B cell (primary cell): ENCODE measurements at regions not wholly inside any gene's neighbourhood (a gene's known extent, or its start where the extent isn't known, plus 50 kb on each side); places are given as distances from the start of the nearest gene placed in this dataset.
"Not testable (repeated sequence)": the region's sequence is repeated elsewhere in the genome, so short reads cannot be mapped to it uniquely, and the experiment has no call there.

Source experiments
- ATAC-seq: fragments of 200-7000 bp; cut with Tn5 transposase; one replicate; pipeline ENCODE4 v1.10.0; 2021; ENCODE audit warnings: low read depth, mild to moderate bottlenecking, moderate number of reproducible peaks, moderate library complexity
- CTCF ChIA-PET: fragments of 350-600 bp; sonication (Branson Sonifier 250); formaldehyde crosslinking; loops from one replicate; lab custom pipeline; 2021; ENCODE audit warnings: antibody characterized with exemption, inconsistent platforms; lab: Charles Lee
- POLR2A ChIA-PET: fragments of 350-600 bp; sonication (Branson Sonifier 250); formaldehyde crosslinking; loops from one replicate; lab custom pipeline; 2021; ENCODE audit warnings: antibody characterized with exemption; lab: Charles Lee
- DNase-seq: peaks from one replicate; pipeline ENCODE4 v3.0.0; 2013
- H2AFZ ChIP-seq: 2 replicates; pipeline ENCODE4 v1.6.1; 2012; ENCODE audit warnings: mild to moderate bottlenecking, low read depth, low read length; ENCODE audit not compliant: insufficient read depth, poor library complexity, severe bottlenecking
- H3K27ac ChIP-seq, 2 donors: 1 replicate in 1 of 2; 2 replicates in 1 of 2; pipeline ENCODE4 v1.5.1; 2012 to 2013; ENCODE audit warnings: low read length in 2 of 2, mild to moderate bottlenecking in 2 of 2, moderate library complexity in 1 of 2
- H3K27me3 ChIP-seq, 4 experiments: fragments of 200-600 bp in 1 of 4; sonication (generic) in 1 of 4; replicated peaks in 1 of 4; 1 replicate in 2 of 4; 2 replicates in 2 of 4; pipeline versions ENCODE4 v1.6.1 to v1.7.0; 2013 to 2016; ENCODE audit warnings: low read length in 3 of 4, mild to moderate bottlenecking in 2 of 4, mixed read lengths in 1 of 4, moderate library complexity in 1 of 4; ENCODE audit not compliant: insufficient read depth in 4 of 4, control insufficient read depth in 3 of 4; ENCODE audit errors: control extremely low read depth in 1 of 4
- H3K36me3 ChIP-seq, 2 experiments: replicated peaks in 1 of 2; 1 replicate in 1 of 2; 2 replicates in 1 of 2; pipeline versions ENCODE4 v1.6.1 to v1.7.1; 2013; ENCODE audit warnings: low read length in 1 of 2; ENCODE audit not compliant: insufficient read depth in 2 of 2, control insufficient read depth in 1 of 2; ENCODE audit errors: control extremely low read depth in 1 of 2, extremely low read depth in 1 of 2
- H3K4me1 ChIP-seq, 2 donors: fragments of 200-600 bp in 1 of 2; sonication (generic) in 1 of 2; 1 replicate in 1 of 2; 2 replicates in 1 of 2; pipeline versions ENCODE4 v1.5.1 to v1.6.1; 2013 to 2017; ENCODE audit warnings: low read length in 2 of 2; ENCODE audit not compliant: control insufficient read depth in 2 of 2, insufficient read depth in 2 of 2
- H3K4me2 ChIP-seq: replicated peaks from 2 replicates; pipeline ENCODE3; 2012; ENCODE audit warnings: mild to moderate bottlenecking, low read depth, low read length; ENCODE audit not compliant: poor library complexity, severe bottlenecking
- H3K4me3 ChIP-seq, 5 experiments: fragments of 200-600 bp in 1 of 5; sonication (generic) in 1 of 5; 1 replicate in 3 of 5; 2 replicates in 2 of 5; pipeline versions ENCODE4 v1.5.1 to v1.7.0; 2011 to 2016; ENCODE audit warnings: low read length in 4 of 5, mild to moderate bottlenecking in 4 of 5, low read depth in 2 of 5, control low read depth in 1 of 5, moderate library complexity in 1 of 5; ENCODE audit not compliant: insufficient read depth in 1 of 5; ENCODE audit errors: control extremely low read depth in 1 of 5, extremely low read depth in 1 of 5
- H3K79me2 ChIP-seq: fragments of 200-600 bp; sonication (generic); one replicate; pipeline ENCODE4 v1.6.0; 2016; ENCODE audit warnings: low read length; ENCODE audit not compliant: control insufficient read depth, insufficient read depth
- H3K9ac ChIP-seq: fragments of 200-600 bp; sonication (generic); 2 replicates; pipeline ENCODE4 v1.6.1; 2017; ENCODE audit warnings: mild to moderate bottlenecking, low read length, moderate library complexity
- H3K9me3 ChIP-seq, 3 donors: one replicate each; pipeline versions ENCODE4 v1.6.1 to v1.7.1; 2013; ENCODE audit warnings: low read length in 2 of 3; ENCODE audit not compliant: control insufficient read depth in 2 of 3, insufficient read depth in 1 of 3; ENCODE audit errors: control extremely low read depth in 1 of 3
- H4K20me1 ChIP-seq: 2 replicates; pipeline ENCODE4 v1.6.0; 2012; ENCODE audit warnings: mild to moderate bottlenecking, low read length; ENCODE audit not compliant: insufficient read depth, control insufficient read depth, poor library complexity, severe bottlenecking
- H3K27ac Mint-ChIP-seq: one replicate; pipeline ENCODE4 v1.8.0; 2021; ENCODE audit warnings: mixed read lengths
- H3K27me3 Mint-ChIP-seq: one replicate; pipeline ENCODE4 v1.8.0; 2021; ENCODE audit warnings: mixed read lengths
- H3K4me1 Mint-ChIP-seq: one replicate; pipeline ENCODE4 v1.8.0; 2021; ENCODE audit warnings: mixed read lengths
- H3K4me3 Mint-ChIP-seq: one replicate; pipeline ENCODE4 v1.8.0; 2021; ENCODE audit warnings: mixed read lengths
- H3K9me3 Mint-ChIP-seq: one replicate; pipeline ENCODE4 v1.8.0; 2022; ENCODE audit warnings: mixed read lengths; ENCODE audit not compliant: insufficient read depth
- CTCF ChIP-seq: fragments of 200-600 bp; IDR thresholded peaks from one replicate; pipeline ENCODE4 v1.8.0; 2022; ENCODE audit warnings: antibody characterized with exemption, mild to moderate bottlenecking
- EZH2 ChIP-seq: IDR thresholded peaks from 2 replicates; pipeline ENCODE4 v1.6.1; 2012; ENCODE audit warnings: borderline replicate concordance, low read depth, mild to moderate bottlenecking, moderate library complexity, low read length; ENCODE audit not compliant: insufficient read depth, poor library complexity, severe bottlenecking
- WGBS: methylation state at CpG from one replicate; pipeline ENCODE4 v1.1.5; 2013; ENCODE audit warnings: missing lambda C conversion rate; ENCODE audit not compliant: insufficient coverage; 5-methylcytosine and 5-hydroxymethylcytosine counted together
- intact Hi-C: fragments of 100-400 bp; cut with micrococcal nuclease; formaldehyde crosslinking; loops from one replicate; pipeline ENCODE4 v1.10.0; 2022

- ChIA-PET POLR2A (no interaction called here), CTCF (no interaction called here)
- Mint-ChIP-seq H3K27ac (peak overlapping the region; percentile 5), H3K4me3 (no peak overlapping the region), H3K27me3 (no peaks in the 10 kb centered on the region), H3K4me1 (peaks cover 14% of the 10 kb centered on the region), H3K9me3 (no peaks in the 10 kb centered on the region)
- Histone ChIP-seq H4K20me1 (no peaks in the 10 kb centered on the region), H2AFZ (no peak overlapping the region), H3K27me3 (no peaks in the 10 kb centered on the region), H3K79me2 (no peaks in the 10 kb centered on the region), H3K4me3 (no peak overlapping the region), H3K4me2 (no peak overlapping the region), H3K36me3 (no peaks in the 10 kb centered on the region), H3K27ac (no peak overlapping the region), H3K9me3 (no peaks in the 10 kb centered on the region), H3K4me1 (peaks cover 0 to 3% of the 10 kb centered on the region in 2 donors), H3K9ac (no peak overlapping the region)
- DNase-seq (peak; percentile 9), ATAC-seq (no peak)
- no CpG with 5 or more reads among the region's 3 CpGs for WGBS
- intact Hi-C loops: no loop called here
- no peak for TF ChIP-seq CTCF
- no peak for TF ChIP-seq EZH2
Measured at GRCh38 chrX:114006664-114007063, 577.2 kb upstream of the HTR2C start.

DNA sequence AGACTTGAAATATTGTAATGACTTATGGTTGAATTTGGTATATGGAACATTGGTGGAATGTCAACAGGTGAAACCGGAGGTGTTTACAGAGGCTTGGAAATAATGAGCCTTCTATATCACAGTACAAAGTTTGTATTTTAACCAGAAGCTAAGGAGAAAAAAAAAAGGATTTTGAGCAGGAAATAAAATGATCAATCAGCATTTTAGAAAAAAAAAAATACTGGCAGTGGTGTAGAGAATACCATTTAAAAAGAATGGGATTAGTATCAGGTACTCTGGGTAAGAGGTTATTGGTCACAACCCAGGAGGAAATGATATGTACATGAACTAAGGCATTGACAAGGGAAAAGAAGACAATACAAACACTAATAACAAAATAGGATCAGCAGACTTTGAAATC, 587.1 kb upstream of the HTR2C start:
- Histone ChIP-seq H4K20me1 (no peaks in the 10 kb centered on the region), H3K4me3 (no peak overlapping the region), H3K4me2 (no peak overlapping the region), H3K27ac (no peak overlapping the region), H3K9ac (no peak overlapping the region), H3K27me3 (no peaks in the 10 kb centered on the region), H2AFZ (no peak overlapping the region), H3K9me3 (no peaks in the 10 kb centered on the region), H3K36me3 (no peaks in the 10 kb centered on the region), H3K79me2 (no peaks in the 10 kb centered on the region), H3K4me1 (no peaks in the 10 kb centered on the region)
- ChIA-PET POLR2A (no interaction called here), CTCF (no interaction called here)
- no CpG with 5 or more reads among the region's 1 CpG for WGBS
- no peak overlapping the region for H3K27ac Mint-ChIP-seq
- intact Hi-C loops: no loop called here
- peaks cover 3% of the 10 kb centered on the region for H3K9me3 Mint-ChIP-seq
- no peaks in the 10 kb centered on the region for H3K4me1 Mint-ChIP-seq
- no peak overlapping the region for H3K4me3 Mint-ChIP-seq
- no peak for TF ChIP-seq EZH2
- no peak for TF ChIP-seq CTCF
- ATAC-seq (no peak), DNase-seq (no peak)
- H3K27me3 Mint-ChIP-seq: no peaks in the 10 kb centered on the region

DNA sequence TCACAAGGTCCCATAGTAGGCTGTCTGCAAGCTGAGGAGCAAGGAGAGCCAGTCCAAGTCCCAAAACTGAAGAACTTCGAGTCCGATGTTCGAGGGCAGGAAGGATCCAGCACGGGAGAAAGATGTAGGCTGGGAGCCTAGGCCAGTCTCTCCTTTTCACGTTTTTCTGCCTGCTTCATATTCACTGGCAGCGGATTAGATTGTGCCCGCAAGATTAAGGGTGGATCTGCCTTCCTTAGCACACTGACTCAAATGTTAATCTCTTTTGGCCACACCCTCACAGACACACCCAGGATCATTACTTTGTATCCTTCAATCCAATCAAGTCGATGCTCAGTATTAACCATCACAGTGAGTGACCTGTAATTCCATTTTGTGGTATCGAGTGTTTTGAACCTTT, 592.2 kb upstream of the HTR2C start:
- H3K27me3 Mint-ChIP-seq, CTCF ChIA-PET, H3K4me3 Mint-ChIP-seq, H3K79me2 ChIP-seq, H3K4me3 ChIP-seq, POLR2A ChIA-PET, H3K27me3 ChIP-seq, H3K36me3 ChIP-seq, H3K4me1 ChIP-seq, intact Hi-C loops, ATAC-seq, H3K27ac Mint-ChIP-seq, DNase-seq, H3K4me2 ChIP-seq, H3K27ac ChIP-seq, H4K20me1 ChIP-seq, H3K9me3 ChIP-seq, H3K4me1 Mint-ChIP-seq, H2AFZ ChIP-seq, H3K9ac ChIP-seq, H3K9me3 Mint-ChIP-seq: not testable (repeated sequence)
- WGBS: 86% methylated on average over 4 of the region's 9 CpGs
